Stimulated activated CD8-positive, alpha-beta memory T cell treated with anti-CD3 and anti-CD28 coated beads, Interleukin-4, amount 100 ng/mL, for 24 hours (primary cell): ENCODE measurements at regions not wholly inside any gene's neighbourhood (a gene's known extent, or its start where the extent isn't known, plus 50 kb on each side); places are given as distances from the start of the nearest gene placed in this dataset.

Experiments
- DNase-seq: peaks from one replicate; pipeline ENCODE4 v3.0.0-alpha.2; 2020; ENCODE audit warnings: low read depth

DNA sequence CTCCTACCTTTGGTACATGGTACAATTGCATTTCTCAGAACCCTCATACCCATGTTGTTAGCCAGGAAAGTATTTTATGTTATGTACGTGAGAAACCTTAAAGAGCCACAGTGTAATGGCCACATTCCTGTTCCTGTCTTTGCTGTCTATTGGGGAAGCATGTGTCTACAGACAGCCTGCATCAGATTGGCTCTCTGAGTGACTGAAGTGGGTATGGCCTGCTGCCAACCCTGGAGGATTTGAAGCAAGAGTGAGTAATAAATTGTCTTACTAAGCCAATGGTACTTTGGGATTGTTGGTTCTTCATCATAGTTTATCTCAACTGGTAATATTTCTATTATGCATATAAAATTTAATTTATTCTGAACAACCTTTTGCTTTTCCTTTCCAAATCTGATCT is 574.1 kb downstream of the LMO7 start:
- DNase-seq: no peak

DNA sequence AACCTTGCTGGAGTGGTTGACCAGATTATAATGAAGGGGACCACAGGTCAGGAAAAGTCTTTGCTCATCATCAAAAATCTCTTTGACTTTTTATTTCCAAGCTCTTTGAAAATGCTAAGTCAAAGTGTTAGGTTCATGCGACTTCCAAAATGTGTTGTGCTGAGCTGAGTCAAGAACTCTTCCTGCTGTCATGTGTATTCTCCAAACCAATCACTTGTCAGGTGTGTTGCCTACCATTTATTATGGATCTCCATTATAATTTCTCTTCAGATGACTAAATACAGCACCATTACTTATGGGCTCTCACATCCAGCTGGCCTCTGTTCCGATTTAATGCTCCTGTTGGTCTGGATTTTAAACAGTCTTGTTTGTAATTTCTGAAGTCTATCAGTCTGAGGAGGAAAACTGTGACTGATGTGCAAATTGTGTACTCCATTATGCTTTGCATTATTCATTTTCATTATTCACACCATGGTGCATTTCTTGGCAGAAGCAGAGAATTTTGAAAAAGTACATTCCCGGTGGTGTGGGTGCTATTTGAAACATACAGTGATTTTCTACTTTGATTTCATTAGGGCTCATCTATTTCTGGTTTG is 562.5 kb downstream of the LMO7 start:
- no peak for DNase-seq

DNA sequence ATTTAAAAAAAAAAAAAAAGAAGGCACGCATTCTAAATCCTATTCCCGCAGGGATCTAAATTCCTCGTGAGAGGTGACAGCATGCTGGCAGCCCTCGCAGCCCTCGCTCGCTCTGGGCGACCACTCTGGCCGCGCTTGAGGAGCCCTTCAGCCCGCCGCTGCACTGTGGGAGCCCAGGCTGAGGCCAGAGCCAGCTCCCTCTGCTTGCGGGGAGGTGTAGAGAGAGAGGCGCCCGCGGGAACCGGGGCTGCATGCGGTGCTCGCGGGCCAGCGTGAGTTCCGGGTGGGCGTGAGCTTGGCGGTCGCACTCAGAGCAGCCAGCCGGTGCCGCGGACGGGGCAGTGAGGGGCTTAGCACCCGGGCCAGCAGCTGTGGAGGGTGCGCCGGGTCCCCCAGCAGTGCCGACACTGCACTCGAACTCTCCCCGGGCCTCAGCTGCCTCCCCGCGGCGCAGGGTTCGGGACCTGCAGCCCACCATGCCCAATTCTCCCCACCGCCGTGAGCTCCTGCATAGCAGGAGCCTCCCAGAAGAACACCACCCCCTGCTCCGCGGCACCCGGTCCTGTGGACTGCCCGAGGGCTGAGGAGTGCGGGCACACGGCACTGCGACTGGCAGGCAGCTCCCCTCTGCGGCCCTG is 553.9 kb downstream of the LMO7 start:
- no peak for DNase-seq

DNA sequence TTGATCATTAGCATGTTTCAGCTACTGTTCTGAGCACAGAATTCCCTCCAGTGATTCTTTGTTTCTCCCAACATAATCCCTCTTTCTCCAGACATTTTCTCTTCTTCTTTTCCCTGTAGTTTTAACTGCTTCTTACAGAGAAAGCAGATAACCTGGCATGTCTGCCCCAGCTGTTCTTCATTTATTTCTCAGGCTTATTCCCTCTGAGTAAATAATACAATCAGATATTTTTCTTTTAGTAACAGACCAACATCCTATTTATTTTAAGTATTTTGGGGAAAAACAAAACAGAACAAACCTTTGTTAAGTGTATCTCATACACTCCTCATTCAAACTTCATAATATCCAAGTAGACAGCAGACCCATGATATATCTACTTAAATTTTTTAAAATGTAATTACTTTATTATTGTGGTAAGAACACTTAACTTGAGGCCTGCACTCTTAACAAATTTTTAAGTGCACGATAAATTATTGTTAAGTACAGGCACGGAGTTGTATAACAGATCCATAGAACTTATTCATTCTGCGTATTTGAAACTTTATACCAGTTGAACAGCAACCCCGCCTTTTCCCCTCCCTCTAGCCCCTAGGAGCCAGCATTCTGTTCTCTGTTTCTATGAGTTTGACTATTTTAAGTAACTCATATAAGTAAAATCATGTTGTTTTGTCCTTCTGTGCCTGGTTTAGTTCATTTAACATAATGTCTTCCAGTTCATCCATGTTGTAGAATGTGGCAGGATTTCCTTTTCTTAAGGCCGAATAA is 540.0 kb downstream of the LMO7 start:
- DNase-seq: no peak

DNA sequence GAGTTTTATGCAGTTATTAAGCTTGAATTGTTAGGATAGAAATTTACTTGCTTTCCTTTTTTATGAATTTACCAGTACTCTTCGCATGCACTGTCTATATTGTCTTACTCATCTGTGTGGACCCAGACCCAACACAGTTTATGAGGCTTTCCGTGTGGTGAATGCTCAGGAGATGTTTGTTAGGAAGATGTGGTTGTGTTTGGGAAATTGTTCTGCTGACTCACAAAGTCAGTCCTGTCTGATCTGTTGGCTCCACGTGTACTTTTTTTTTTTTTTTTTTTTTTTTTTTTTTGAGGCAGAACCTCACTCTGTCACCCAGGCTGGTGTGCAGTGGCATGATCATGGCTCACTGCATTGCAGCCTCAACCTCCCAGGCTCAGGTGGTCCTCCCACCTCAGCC is 532.5 kb downstream of the LMO7 start:
- DNase-seq: no peak

DNA sequence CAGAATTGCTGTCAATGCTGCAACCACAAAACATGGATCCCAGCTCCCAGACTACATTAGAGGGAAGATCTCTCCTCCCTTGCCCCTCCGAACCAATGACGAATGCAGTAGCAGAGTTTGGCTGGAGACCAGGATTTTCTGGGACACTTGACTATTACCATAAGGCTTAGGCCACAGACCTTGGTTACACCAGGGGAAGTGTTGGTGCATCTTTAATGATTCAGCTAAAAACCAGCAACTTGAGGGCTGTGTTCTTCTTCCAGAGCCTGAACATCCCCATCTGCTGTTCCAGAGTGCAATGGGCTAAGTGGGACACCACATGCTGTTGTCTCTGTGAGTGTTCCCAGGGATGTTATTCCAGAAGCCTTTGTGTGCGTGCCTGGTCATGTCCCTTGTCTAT is 528.2 kb downstream of the LMO7 start:
- no peak for DNase-seq

DNA sequence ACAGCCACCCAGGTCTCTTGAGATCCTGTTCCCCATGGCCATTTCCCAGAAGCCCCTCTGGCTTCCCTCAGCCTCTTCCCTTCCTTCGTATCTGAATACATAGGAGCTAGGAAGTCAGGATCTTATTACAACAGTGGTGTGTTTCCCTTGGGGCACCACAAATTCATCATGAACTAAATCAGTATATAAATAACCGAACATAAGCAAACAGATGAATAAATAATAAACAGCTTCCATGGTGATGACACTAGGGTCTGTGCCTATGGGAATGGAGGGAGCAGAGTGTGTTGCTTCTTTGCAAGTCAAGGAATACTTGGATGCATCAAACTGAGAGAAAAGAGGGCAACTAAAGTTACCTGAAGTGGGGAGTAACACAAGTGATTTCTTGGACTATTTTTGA is 527.6 kb downstream of the LMO7 start:
- no peak for DNase-seq

DNA sequence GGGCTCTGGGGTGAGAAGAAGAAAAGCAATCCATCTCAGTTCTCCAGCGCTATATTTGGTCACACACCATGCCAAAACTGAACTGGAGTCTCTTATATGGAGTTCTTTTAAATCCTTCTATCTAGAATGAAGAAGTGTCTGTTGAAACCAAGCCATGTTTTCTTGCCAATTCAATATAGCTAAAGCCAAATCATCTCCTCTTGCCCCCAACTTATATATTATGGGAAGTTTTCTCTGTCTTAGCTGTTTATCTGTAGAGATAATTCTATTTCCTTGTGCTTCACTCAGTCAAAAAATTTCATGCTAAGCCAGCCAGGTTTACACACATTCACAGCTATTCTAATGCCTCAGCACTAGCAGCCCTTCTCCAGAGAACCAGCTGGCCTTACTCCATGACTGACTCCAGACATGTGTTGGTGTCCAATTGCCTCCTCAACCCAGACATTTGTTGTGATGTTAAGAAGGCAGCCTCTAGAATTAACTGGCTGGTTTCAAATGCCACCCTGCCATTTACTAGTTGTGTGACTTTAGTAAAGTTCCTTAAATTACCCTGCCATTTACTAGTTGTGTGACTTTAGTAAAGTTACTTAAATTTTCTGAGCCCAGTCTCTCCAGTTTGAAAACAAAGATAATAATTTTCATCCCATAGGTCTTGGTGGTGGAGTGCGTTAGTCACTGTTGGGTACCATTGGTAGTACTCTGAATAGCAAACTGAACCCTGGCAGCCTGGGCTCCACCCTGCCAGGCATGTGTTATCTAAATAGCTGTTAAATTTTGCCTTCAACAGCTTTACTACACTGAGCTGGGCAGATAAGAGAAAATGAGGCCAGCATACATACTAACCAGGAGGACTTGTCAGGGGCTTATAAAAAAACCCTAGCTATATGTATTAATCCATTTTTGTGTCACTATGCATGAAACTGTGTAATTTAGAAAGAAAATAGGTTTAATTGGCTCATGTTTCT is 525.1 kb downstream of the LMO7 start:
- DNase-seq: no peak

DNA sequence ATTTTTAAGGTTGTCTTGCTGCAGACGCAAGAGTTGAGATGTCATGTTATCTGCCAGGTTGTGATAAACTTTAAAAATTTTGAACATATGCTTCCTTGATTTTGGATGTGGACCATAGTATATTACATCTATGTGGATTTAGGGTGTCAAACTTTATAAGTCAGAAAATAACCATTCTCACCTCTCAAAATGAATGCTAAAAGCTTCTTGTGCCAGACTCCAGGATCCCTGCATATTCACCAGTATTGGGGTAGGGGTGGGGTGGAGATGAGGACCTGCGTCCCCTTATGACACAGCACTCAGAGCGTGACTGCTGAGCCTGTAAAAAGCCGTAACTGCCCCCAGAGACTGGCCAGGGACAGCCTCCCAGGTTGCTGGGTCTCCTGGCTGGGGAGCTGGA is 524.4 kb downstream of the LMO7 start:
- no peak for DNase-seq

DNA sequence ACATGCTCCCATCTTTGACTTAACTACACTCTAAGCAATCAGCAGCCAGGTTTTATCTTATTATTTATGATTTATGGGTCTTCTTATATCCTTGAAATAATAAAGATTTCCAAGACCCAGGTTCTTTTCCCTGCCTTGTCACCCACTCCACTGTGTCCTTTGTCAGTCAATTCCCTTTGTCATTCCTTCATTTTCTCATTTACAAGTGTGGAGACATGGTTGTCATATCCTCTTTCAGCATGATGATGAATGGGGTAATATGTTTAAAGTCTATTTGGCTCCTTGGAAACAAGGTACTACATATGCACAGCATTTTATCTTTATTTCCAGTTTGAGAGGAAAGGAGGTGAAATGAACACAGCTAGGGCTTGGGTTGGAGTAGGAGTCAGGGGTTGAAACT is 521.8 kb downstream of the LMO7 start:
- DNase-seq: no peak

DNA sequence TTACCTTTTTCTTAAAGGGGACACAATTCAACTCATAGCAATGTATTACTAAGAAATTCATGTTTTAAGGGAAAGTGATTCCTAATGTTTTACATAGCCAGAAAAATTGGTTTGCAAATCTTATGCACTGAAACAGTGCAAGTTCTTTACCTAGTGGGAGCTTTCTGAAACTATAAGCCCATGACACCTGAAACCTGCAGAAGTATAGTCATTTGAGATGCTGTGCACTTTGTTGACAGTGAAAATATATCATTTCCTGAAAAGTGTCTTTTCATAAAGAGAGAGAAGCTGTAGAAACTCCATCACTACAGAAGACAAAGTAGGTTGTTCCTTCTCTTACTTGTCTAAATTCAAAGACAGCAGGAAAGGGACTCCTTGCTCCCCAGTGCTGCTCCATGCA is 517.1 kb downstream of the LMO7 start:
- DNase-seq: no peak

DNA sequence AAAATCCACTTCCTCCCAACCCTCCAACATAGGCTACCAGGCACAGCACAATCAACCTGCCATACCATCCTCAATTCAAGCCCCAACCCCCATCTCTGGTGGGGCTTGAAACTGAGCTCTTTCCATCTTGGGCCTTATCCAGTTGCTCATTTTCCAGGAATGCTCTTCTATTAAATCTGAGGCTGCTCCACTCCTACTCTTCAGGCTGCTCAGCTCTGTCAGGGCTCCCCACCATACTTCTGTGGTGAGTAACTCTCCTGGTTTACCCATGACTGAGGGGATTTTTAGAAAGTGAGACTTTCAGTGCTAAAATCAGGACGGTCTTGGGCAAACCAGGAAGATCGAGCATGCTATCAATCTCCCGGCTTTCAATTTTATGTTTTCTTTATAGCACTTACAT is 512.8 kb downstream of the LMO7 start:
- no peak for DNase-seq

DNA sequence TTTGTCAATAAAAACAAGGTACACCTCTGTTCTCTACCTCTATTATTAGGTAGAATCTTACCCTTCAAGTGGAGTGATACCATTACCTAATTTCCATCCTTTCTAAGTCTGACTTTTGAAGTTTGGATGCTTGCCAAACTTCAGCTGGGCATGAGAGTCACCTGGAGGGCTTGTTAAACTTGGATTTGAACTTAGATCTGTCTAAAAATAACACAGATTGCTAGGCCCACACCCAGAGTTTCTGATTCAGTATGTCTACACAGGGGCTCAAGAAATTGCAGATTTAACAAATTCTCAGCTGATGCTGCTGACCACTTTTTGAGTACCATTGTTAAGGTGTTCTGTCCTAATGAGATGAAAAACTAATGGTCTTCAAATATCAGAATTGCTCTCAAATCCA is 512.2 kb downstream of the LMO7 start:
- no peak for DNase-seq

DNA sequence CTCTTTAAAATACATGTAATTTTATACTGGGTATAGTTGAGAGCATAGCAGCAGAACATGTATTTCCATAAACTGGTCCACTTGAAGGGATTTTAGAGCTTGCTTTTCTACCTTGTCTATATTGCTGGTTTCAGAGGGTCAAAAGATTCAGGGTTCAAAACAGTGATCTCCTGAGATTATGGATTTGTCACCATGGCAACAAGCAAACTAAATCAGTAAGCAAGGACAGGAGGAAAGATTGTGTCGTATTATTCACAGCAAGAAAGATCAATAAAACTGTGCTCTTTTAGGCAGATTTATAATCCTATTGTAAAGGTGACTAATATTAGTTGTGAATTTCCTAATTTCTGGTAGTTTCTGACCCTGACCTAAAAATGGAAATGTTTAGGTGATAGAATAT is 496.4 kb downstream of the LMO7 start:
- DNase-seq: no peak

DNA sequence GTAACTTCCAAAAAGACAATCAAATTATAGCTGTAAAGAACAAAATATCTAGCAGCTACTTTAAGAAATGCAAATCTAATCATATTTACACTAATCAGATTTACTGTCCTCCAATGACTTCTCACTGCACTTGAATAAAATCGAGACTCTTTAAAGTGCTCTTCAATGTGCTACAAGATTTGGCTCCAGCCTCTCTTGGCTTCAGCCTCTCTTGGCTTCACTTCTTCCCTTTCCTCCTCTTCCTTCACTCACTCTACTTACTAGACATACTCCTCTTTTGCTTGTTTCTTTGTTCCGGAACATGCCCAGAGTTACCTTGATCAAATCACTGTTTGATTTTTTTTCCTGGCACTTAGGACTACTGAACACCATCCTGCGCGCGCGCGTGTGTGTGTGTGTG is 495.4 kb downstream of the LMO7 start:
- DNase-seq: no peak

DNA sequence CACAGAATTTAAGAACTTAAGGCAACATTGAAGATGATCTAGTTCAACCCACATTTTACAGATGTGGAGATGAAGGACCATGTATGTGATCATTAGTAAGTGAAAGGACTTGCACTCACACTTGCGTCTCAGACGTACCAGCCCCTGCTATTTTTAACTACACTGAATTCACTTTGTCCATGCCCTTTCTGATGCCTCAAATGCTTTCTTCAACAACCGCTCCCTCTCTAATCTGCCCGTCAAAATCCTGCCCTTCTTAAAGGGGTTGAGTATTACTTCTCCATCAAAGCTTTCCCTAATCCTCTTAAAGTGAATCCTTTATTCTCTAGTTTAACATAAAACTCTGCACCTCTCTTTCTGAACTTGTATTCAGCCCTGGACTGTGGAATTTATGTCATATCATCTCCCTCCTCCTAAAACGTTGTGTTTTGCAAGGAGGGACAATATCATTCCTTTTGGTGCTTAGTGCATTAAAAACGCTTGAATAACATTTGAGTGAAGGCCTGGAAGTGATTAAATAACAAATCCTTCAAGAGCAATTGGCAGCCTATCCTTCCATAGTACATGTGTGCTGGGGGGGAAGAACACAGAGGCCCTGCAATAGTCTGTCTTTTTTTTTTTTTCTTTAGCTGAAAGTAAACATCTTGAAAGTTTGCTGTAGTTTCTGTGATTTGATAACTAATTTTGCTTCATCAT is 493.3 kb downstream of the LMO7 start:
- no peak for DNase-seq

DNA sequence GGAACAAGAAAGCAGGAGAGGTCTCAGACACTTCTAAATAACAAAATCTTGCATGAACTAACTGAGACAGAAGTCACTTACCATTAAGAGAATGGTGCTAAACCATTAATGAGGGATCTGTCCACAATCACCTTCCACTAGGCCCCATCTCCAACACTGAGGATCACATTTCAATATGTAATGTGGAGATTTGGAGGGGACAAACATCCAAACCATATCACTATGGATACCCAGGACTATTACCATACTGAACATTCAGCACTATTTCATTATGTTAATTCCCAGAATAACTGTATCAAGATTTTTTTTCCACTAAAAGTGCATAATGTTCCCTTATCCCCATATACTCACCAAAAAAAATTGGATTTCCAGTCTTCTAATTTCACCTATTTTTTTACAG is 491.8 kb downstream of the LMO7 start:
- no peak for DNase-seq

DNA sequence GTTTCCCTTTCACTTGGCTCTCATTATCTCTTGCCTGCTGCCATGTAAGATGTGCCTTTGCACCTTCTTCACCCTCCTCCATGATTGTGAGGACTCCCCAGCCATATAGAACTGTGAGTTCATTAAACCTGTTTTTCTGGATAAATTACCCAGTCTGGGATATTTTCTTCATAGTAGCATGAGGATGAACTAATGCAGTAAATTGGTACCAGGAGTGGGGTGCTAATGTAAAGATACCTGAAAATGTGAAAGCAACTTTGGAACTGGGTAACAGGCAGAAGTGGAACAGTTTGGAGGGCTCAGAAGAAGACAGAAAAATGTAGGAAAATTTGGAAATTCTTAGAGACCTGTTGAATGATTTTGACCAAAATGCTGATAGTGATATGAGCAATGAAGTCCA is 487.4 kb downstream of the LMO7 start:
- no peak for DNase-seq

DNA sequence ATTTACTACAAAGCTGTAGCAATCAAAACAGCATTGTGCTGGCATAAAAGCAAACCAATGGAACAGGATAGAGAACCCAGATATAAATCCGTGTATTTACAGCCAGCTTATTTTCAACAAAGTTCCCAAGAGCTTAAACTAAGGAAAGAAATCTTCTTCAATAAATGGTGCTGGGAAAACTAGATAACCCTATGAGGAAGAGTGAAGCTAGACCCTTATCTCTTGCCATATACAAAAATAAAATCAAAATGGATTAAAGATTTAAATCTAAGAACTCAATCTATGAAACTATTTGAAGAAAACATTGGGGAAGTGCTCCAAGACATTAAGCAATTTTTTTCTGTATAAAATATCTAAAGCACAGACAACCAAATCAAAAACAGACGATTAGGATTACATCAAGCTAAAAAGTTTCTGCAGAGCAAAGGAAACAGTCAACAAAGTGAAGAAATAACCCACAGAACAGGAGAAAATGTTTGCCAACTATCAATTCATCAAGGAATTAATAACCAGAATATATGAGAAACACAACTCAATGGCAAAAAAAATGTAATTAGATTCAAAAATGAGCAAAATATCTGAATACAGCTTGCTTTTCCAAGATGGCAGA is 480.7 kb downstream of the LMO7 start:
- no peak for DNase-seq

DNA sequence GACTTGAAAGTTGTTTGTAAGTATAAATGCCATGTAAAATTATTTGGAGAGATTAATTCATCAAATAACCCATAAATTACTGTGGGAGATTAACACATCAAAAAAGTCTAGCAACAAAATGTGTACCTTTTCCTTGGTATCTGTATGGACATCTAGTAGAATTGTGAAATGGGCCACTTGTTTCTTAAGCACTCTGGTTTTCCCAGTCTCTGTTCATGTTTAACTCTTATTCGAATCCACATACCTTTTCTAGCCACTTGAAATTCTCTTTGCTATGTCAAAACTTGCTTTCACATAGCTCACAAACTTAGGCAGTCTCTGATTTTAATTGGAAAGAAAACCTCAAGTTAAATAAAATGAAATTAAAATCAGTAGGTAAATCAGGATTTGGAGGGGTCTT is 470.6 kb downstream of the LMO7 start:
- no peak for DNase-seq

DNA sequence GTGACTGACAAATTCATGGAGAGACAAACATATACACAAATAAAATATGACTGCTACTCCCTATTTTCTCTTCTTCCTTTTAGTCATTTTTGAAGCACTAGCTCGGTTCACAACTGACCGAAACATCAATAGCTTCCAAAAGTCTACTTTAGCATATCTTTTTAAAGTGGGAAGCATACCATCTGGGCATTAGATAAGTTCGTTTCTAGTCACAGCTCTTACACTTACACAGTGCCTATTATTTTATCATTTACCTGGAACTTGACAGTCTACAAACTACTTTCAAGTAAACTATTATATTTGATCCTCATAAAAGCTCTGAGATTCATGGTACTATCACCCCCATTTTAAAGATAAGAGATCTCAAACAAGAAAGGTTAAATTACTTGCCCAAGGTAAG is 458.5 kb downstream of the LMO7 start:
- no peak for DNase-seq

DNA sequence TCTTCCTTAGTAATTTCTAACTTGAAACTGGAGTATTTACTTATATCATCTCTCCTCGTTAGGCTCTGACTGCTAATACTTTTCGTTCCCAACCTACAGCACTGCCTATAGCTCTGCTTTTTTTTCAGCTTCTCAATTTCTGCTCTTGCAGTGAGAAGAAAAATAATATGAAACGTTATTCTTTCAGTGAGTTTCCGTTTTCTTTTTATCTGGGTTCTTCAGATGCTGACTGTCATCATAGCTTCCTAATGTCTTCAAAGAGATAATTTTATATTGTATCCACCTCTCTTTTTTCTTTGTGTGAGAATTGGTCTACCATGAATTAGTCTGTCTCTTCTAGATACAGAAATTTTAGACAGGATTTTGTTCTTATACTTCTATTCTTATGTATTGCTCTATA is 454.9 kb downstream of the LMO7 start:
- no peak for DNase-seq
